Colonic mucosa (tissue), 4 donors: ENCODE measurements at regions not wholly inside any gene's neighbourhood (a gene's known extent, or its start where the extent isn't known, plus 50 kb on each side); places are given as distances from the start of the nearest gene placed in this dataset.

Experiments
- DNase-seq: peaks from one replicate; pipeline ENCODE4 v3.0.0-alpha.2; 2020
- H3K27ac ChIP-seq: fragments of 200-600 bp; one replicate; pipeline ENCODE4 v1.8.0; 2021
- H3K27me3 ChIP-seq: fragments of 200-600 bp; one replicate; pipeline ENCODE4 v1.8.0; 2021
- H3K36me3 ChIP-seq: fragments of 200-600 bp; one replicate; pipeline ENCODE4 v1.8.0; 2021
- H3K4me1 ChIP-seq: fragments of 200-600 bp; one replicate; pipeline ENCODE4 v1.8.0; 2021; ENCODE audit warnings: mild to moderate bottlenecking
- H3K4me3 ChIP-seq: fragments of 200-600 bp; one replicate; pipeline ENCODE4 v1.8.0; 2021
- H3K9ac ChIP-seq, 2 donors: one replicate each; pipeline ENCODE4 v1.7.0; 2013; ENCODE audit warnings: control low read depth in 2 of 2, low read depth in 2 of 2, low read length in 2 of 2
- H3K9me3 ChIP-seq: fragments of 200-600 bp; one replicate; pipeline ENCODE4 v1.8.0; 2021
- CTCF ChIP-seq: fragments of 200-600 bp; IDR thresholded peaks from one replicate; pipeline ENCODE4 v1.8.0; 2022; ENCODE audit warnings: antibody characterized with exemption, mild to moderate bottlenecking
- intact Hi-C: fragments of 100-400 bp; cut with DNase I; formaldehyde crosslinking; loops from one replicate; pipeline ENCODE4 v1.14.1; 2022
- donor health status: healthy.
- donor health status: DM: no; HTN: no; CAD: no.
- donor health status: DM: no; HTN: no; CAD: no.

- no peak for DNase-seq
- H3K27ac ChIP-seq, result no peak overlapping the region
- no peak overlapping the region for H3K9ac ChIP-seq
- H3K4me3 ChIP-seq, result no peak overlapping the region
- H3K36me3 ChIP-seq, result no peaks in the 10 kb centered on the region
- H3K27me3 ChIP-seq, result no peaks in the 10 kb centered on the region
- no peaks in the 10 kb centered on the region for H3K4me1 ChIP-seq
- no peaks in the 10 kb centered on the region for H3K9me3 ChIP-seq
- TF ChIP-seq CTCF, result no peak
- intact Hi-C loops, result no loop called here
These were observed 624.2 kb downstream of the COL12A1 start for GRCh38 chr6:74581681-74582080.

GRCh38 chr6:74579794-74580193, 626.1 kb downstream of the COL12A1 start:
- no peaks in the 10 kb centered on the region for H3K9me3 ChIP-seq
- no peaks in the 10 kb centered on the region for H3K36me3 ChIP-seq
- H3K27ac ChIP-seq, result no peak overlapping the region
- TF ChIP-seq CTCF, result no peak
- intact Hi-C loops, result no loop called here
- H3K4me3 ChIP-seq, result no peak overlapping the region
- no peaks in the 10 kb centered on the region for H3K27me3 ChIP-seq
- H3K9ac ChIP-seq, result no peak overlapping the region
- no peaks in the 10 kb centered on the region for H3K4me1 ChIP-seq
- no peak for DNase-seq

- Histone ChIP-seq H3K4me1 (no peaks in the 10 kb centered on the region), H3K27me3 (no peaks in the 10 kb centered on the region), H3K36me3 (no peaks in the 10 kb centered on the region), H3K27ac (no peak overlapping the region), H3K4me3 (no peak overlapping the region), H3K9ac (no peak overlapping the region), H3K9me3 (no peaks in the 10 kb centered on the region)
- DNase-seq, result no peak
- TF ChIP-seq CTCF, result no peak
- intact Hi-C loops, result no loop called here
These were observed 626.8 kb downstream of the COL12A1 start for GRCh38 chr6:74579047-74579446.

GRCh38 chr6:74578339-74578738, 627.5 kb downstream of the COL12A1 start:
- H3K27me3 ChIP-seq, result no peaks in the 10 kb centered on the region
- DNase-seq, result no peak
- no peak for TF ChIP-seq CTCF
- no peak overlapping the region for H3K9ac ChIP-seq
- no peak overlapping the region for H3K27ac ChIP-seq
- H3K4me3 ChIP-seq, result no peak overlapping the region
- intact Hi-C loops, result no loop called here
- H3K9me3 ChIP-seq, result no peaks in the 10 kb centered on the region
- H3K36me3 ChIP-seq, result no peaks in the 10 kb centered on the region
- H3K4me1 ChIP-seq, result no peaks in the 10 kb centered on the region

GRCh38 chr6:74577619-74578018, 628.2 kb downstream of the COL12A1 start:
- H3K9ac ChIP-seq, result no peak overlapping the region
- H3K4me1 ChIP-seq, result no peaks in the 10 kb centered on the region
- DNase-seq, result no peak
- no peak overlapping the region for H3K4me3 ChIP-seq
- H3K9me3 ChIP-seq, result no peaks in the 10 kb centered on the region
- no peak for TF ChIP-seq CTCF
- no peak overlapping the region for H3K27ac ChIP-seq
- no peaks in the 10 kb centered on the region for H3K27me3 ChIP-seq
- H3K36me3 ChIP-seq, result no peaks in the 10 kb centered on the region
- intact Hi-C loops, result no loop called here

GRCh38 chr6:74574794-74575193, 631.1 kb downstream of the COL12A1 start:
- no peak overlapping the region for H3K4me3 ChIP-seq
- DNase-seq, result no peak
- H3K4me1 ChIP-seq, result no peaks in the 10 kb centered on the region
- no peak overlapping the region for H3K27ac ChIP-seq
- intact Hi-C loops, result no loop called here
- no peaks in the 10 kb centered on the region for H3K36me3 ChIP-seq
- H3K27me3 ChIP-seq, result no peaks in the 10 kb centered on the region
- H3K9ac ChIP-seq, result no peak overlapping the region
- no peaks in the 10 kb centered on the region for H3K9me3 ChIP-seq
- peak; percentile 37 for TF ChIP-seq CTCF
